ENCODE measurements at regions not wholly inside any gene's neighbourhood (a gene's known extent, or its start where the extent isn't known, plus 50 kb on each side); places are given as distances from the start of the nearest gene placed in this dataset.

GRCh38 chr6:55019591-55019990, 154.7 kb upstream of the HCRTR2 start:
- no peak overlapping the region for H2AFZ ChIP-seq (ENCODE audit: low read length)
- peaks cover 10% of the 10 kb centered on the region; the same call in 1 of the 2 replicates for H3K4me1 ChIP-seq (ENCODE audit: insufficient read depth, low read length)
- intact Hi-C loops (cut with micrococcal nuclease): no loop called here
- H3K9ac ChIP-seq (ENCODE audit: low read length): no peak overlapping the region
- ChIA-PET POLR2A (ENCODE audit: unreplicated experiment) (no interaction called here), CTCF (no interaction called here)
- no peak overlapping the region for H3K27ac ChIP-seq (ENCODE audit: low read length)
- no TSS peak for BruUV-seq (replicated peaks)
- no peak for DNase-seq
- no peak overlapping the region for H3K4me3 ChIP-seq (ENCODE audit: low read length)
- H3K27me3 ChIP-seq (ENCODE audit: low read length): no peaks in the 10 kb centered on the region
- no peaks in the 10 kb centered on the region for H3F3A ChIP-seq (ENCODE audit: low read length, unreplicated experiment)
- H4K20me1 ChIP-seq (ENCODE audit: low read length): no peaks in the 10 kb centered on the region
- no peaks in the 10 kb centered on the region for H3K9me2 ChIP-seq (replicated peaks; ENCODE audit: low read length)
- no peak overlapping the region for H3K4me2 ChIP-seq (ENCODE audit: low read length)
- no peaks in the 10 kb centered on the region for H3K9me3 ChIP-seq (ENCODE audit: low read length)
- H3K79me2 ChIP-seq (ENCODE audit: low read length): no peaks in the 10 kb centered on the region
- TF ChIP-seq EZH2phosphoT487 (IDR thresholded peaks at IDR 0.05; ENCODE audit: borderline replicate concordance, low read length): no peak
- no peak for TF ChIP-seq EZH2 (IDR thresholded peaks at IDR 0.05; ENCODE audit: low read length, unreplicated experiment)
- TF ChIP-seq, protein P1, sequence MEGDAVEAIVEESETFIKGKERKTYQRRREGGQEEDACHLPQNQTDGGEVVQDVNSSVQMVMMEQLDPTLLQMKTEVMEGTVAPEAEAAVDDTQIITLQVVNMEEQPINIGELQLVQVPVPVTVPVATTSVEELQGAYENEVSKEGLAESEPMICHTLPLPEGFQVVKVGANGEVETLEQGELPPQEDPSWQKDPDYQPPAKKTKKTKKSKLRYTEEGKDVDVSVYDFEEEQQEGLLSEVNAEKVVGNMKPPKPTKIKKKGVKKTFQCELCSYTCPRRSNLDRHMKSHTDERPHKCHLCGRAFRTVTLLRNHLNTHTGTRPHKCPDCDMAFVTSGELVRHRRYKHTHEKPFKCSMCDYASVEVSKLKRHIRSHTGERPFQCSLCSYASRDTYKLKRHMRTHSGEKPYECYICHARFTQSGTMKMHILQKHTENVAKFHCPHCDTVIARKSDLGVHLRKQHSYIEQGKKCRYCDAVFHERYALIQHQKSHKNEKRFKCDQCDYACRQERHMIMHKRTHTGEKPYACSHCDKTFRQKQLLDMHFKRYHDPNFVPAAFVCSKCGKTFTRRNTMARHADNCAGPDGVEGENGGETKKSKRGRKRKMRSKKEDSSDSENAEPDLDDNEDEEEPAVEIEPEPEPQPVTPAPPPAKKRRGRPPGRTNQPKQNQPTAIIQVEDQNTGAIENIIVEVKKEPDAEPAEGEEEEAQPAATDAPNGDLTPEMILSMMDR (conservative IDR thresholded peaks at IDR 0.05; ENCODE audit: low read depth, low read length): no peak
- H3K36me3 ChIP-seq (ENCODE audit: low read depth, low read length): no peaks in the 10 kb centered on the region
- ATAC-seq: no peak

DNA sequence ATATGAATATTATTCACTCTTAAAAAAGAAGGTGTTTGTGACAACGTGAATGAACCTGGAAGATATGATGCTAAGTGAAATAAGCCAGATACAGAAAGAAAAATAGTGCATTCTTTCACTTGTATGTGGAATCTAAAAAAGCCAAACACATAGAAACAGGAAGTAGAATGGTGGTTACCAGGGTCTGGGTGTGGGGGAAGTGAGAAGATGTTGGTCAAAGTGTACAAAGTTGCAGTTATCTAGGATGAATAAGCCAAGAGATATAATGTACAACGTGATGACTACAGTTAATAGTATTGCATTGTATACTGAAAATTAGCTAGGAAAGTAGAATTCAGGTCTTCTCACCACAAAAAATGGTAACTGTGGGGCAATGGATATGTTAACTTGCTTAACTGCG, 151.1 kb upstream of the HCRTR2 start:
- intact Hi-C loops (cut with micrococcal nuclease): no loop called here

DNA sequence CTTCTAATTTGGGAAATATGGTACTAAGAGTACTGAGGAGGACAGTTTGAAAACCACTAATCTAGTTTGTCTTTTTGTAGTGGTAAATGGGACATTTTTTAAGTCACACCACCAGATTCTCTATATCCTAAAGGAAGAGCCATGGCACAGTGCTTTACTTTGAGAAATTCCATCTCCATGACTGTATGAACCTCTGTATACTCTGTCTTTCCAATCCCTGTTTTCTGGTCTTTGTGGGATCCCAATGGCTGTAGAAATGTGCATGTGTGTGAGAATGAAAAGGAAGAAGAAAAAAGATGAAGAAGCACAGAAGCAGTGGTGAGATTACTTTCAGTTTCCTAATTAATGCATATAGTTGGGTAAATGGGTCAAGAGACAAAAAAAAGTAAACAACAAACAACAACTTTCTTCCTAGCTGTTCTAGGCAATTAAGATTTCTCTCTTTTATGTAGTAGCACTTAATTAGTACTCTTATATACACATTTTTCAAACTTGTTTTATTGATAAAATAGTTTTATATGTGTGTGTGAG, 141.2 kb upstream of the HCRTR2 start:
- no peak for DNase-seq
- Histone ChIP-seq H3F3A (ENCODE audit: low read length, unreplicated experiment) (no peaks in the 10 kb centered on the region), H3K4me3 (ENCODE audit: low read length) (no peak overlapping the region), H3K9me3 (ENCODE audit: low read length) (no peaks in the 10 kb centered on the region), H3K27ac (ENCODE audit: low read length) (no peak overlapping the region), H3K4me1 (ENCODE audit: insufficient read depth, low read length) (no peaks in the 10 kb centered on the region), H3K36me3 (ENCODE audit: low read depth, low read length) (no peaks in the 10 kb centered on the region), H3K79me2 (ENCODE audit: low read length) (no peaks in the 10 kb centered on the region), H3K9ac (ENCODE audit: low read length) (no peak overlapping the region), H2AFZ (ENCODE audit: low read length) (no peak overlapping the region), H3K27me3 (ENCODE audit: low read length) (no peaks in the 10 kb centered on the region), H4K20me1 (ENCODE audit: low read length) (no peaks in the 10 kb centered on the region), H3K9me2 (replicated peaks; ENCODE audit: low read length) (no peaks in the 10 kb centered on the region), H3K4me2 (ENCODE audit: low read length) (no peak overlapping the region)
- no peak for TF ChIP-seq EZH2 (IDR thresholded peaks at IDR 0.05; ENCODE audit: low read length, unreplicated experiment)
- POLR2A ChIA-PET (ENCODE audit: unreplicated experiment): no interaction called here
- intact Hi-C loops (cut with micrococcal nuclease): no loop called here
- ATAC-seq: no peak
- CTCF ChIA-PET: no interaction called here
- no TSS peak for BruUV-seq (replicated peaks)

More for the DNA sequence above, 151.1 kb upstream of the HCRTR2 start:
- no peaks in the 10 kb centered on the region for H3K27me3 ChIP-seq (ENCODE audit: low read length)
- H3F3A ChIP-seq (ENCODE audit: low read length, unreplicated experiment): no peaks in the 10 kb centered on the region
- ChIA-PET POLR2A (ENCODE audit: unreplicated experiment) (no interaction called here), CTCF (no interaction called here)
- no peak for DNase-seq
- H2AFZ ChIP-seq (ENCODE audit: low read length): no peak overlapping the region
- H3K4me3 ChIP-seq (ENCODE audit: low read length): no peak overlapping the region
- no TSS peak for BruUV-seq (replicated peaks)
- H3K4me1 ChIP-seq (ENCODE audit: insufficient read depth, low read length): no peaks in the 10 kb centered on the region
- no peaks in the 10 kb centered on the region for H3K9me3 ChIP-seq (ENCODE audit: low read length)
- H3K4me2 ChIP-seq (ENCODE audit: low read length): no peak overlapping the region
- no peak for TF ChIP-seq EZH2 (IDR thresholded peaks at IDR 0.05; ENCODE audit: low read length, unreplicated experiment)
- no peak for TF ChIP-seq EZH2phosphoT487 (IDR thresholded peaks at IDR 0.05; ENCODE audit: borderline replicate concordance, low read length)
- TF ChIP-seq, protein P1 (conservative IDR thresholded peaks at IDR 0.05; ENCODE audit: low read depth, low read length): no peak
- no peaks in the 10 kb centered on the region for H3K9me2 ChIP-seq (replicated peaks; ENCODE audit: low read length)
- H3K79me2 ChIP-seq (ENCODE audit: low read length): no peaks in the 10 kb centered on the region
- H4K20me1 ChIP-seq (ENCODE audit: low read length): no peaks in the 10 kb centered on the region
- no peak overlapping the region for H3K9ac ChIP-seq (ENCODE audit: low read length)
- no peak overlapping the region for H3K27ac ChIP-seq (ENCODE audit: low read length)
- no peaks in the 10 kb centered on the region for H3K36me3 ChIP-seq (ENCODE audit: low read depth, low read length)
- no peak for ATAC-seq

All from PC-3 (cell line).